Fibroblast of skin of left quadriceps (primary cell): ENCODE measurements at regions not wholly inside any gene's neighbourhood (a gene's known extent, or its start where the extent isn't known, plus 50 kb on each side); places are given as distances from the start of the nearest gene placed in this dataset.

Experiments
- DNase-seq, 2 experiments: peaks; one replicate each; pipeline ENCODE4 v3.0.0-alpha.2; 2013; ENCODE audit warnings: low read depth in 2 of 2

DNA sequence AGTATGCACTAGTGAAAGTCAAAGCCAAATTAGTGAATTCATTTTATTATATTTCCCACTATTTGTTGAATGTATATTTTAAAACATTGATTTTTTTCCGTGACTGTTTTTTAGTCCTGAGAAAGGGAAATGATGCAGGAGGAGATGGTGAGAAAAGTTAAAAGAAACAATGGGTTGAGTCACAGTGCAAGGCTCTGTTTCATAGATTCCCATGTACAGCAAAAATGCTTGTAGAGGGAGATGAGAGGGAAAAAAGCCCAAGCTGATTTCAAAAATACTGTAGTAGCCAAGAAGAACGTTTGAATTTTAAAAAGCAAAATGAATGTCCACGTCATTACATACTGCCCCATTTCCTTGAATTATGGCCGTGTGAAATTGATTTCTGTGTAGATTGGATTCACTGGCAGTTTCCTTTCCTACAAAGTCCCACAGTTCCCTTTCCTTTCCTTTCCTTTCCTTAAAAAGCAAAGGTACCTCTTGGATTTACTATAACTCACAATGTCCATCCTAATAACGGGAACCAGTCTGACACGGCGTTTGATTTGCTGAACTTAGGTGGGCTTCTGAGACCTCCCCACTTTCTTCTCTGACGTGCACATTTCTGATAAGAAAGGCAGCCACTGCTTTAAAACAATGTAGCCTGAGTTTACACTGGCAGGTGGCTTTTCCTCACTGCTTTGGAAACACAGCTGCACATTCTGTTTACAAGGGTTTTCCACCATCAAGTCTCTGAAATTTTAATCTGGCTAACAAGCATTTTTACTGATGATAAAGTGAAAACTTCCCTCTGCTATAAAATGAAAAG, 63.7 kb downstream of the SPCS3 start:
- no peak for DNase-seq

- DNase-seq, result no peak
Measured at GRCh38 chr4:176385601-176386000, 65.8 kb downstream of the SPCS3 start.

DNA sequence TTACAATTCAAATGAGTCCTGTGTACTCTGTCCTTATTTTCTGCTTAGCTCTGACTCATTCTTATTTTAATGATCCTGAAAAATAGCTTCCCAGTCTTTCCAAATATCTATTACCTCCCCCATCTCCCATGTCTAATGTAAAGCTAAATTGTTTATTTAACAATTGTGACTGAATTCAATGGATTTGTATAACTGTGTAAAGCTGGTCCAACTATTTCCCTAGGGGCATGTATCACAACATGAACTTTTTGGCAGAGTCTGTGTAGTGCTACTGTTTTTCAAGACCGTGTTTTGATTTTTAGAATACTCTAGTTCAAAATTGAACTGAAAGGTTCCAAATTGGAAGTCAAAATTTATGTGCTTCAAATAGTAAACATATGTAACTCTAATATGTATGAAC, 67.8 kb downstream of the SPCS3 start:
- DNase-seq, result peak; percentile 52 to 55

DNA sequence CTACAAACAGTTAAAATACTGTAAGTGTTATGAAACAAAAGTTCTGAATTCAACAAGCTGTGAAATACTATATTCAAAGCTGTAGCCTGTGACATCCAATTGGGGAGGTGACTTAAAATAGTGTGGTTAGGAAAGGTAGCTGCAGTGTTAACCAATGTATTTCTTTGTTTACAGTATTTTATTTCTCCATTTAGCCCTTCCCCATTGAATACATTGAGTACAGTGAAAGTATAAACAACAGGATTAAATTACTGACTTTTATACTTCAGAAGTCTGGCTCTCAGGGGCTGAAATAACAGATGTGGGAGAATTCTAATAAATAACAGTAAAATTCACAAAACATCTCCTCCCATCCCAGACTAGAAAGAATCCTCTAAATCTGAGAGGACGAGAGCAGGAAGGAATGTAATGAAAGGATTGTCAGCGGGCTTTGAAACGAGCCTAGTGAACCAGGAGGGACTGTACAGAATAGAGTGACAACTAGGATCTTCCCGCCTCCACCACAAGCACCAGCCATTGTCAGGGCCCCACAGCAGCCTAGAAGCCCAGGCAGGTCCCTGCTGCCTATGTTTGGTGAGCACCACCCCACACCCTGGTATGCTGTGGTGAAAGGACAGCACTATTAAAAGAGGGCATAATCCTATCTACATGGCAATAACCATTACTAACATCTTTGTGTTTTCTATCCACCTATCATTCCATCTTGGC, 73.7 kb downstream of the SPCS3 start:
- DNase-seq, result no peak

DNA sequence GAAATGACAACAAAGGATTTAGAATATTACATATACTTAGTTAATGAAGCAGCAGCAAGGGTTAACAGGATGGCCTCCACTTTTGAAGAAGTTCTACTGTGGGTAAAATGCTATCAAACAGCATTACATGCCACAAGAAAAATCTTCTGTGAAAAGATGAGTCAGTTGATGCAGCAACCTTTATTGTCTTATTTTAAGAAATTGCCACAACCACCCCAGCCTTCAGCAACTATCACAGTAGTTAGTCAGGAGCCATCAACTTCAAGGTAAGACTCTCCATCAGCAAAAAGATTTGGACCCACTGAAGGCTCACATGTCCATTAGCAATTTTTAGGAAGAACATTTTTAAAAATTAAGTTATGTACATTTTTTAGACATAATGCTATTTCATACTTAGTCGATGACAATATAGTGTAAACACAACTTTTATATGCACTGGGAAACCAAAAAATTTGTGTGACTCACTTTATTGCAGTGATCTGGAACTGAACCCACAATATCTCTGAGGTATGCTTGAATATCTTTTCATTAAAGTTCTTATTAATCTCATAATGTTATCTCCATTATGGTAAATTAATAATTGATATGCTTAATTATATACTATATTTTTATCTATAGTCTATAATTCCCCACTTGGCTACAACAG, 81.2 kb downstream of the SPCS3 start:
- peak; percentile 66 to 67 for DNase-seq

DNA sequence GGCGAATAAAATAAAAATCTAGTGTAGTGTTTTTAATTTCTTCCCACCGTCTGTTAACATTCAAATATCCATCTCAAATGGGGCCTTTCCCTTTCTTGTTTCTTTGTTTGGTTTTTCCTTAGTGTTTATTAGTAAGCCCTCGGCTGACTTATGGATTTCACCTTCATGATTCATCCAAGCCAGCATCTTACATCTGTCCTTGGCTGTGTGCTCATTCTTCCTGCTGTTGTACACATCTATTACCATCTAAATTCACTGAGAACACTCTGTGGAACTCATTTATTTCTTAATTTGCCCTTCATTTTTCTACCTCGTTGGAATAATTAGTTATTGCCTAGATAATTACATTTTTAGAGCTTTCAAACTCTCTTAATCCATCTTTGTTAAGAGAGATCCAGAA, 84.9 kb downstream of the SPCS3 start:
- no peak for DNase-seq

GRCh38 chr4:176406297-176406696, 86.5 kb downstream of the SPCS3 start:
- no peak for DNase-seq

DNA sequence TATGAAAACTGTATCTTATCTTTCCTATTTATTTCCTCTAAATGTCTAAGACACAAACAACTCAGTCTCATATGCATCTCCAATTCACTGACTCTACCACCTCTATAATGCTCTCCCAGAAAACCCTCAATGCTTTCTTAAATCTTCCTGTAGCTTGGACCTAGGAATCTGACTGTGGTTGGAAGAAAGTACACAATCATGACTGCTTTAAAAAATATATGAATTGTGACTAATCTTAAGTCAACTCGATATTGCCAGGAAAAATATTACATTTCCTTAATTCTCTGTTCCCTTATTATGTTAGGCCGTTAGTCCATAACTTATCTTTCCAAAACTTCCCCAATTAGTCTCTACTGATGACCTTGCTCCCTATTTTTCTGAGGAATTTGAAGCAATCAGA, 87.0 kb downstream of the SPCS3 start:
- no peak for DNase-seq

DNA sequence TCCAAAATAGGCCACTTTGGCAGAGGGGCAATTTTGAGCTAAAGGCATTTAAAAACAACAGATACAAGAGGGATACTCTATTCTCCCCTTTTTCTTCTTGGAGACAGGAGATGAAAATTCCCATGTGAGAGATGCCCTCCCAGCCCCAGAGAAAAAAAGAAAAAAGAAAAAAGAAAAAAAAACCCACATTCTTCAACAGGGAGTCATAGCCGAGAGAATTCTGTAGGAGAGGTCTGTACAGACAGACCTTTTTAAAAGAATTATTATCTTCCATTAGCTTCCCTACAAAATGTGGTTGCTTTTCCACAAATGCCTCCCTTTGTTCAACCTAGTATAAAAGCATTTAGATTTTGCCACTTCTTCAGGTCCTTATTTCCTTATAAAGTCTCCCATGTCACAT, 89.9 kb downstream of the SPCS3 start:
- no peak for DNase-seq

GRCh38 chr4:176413171-176413570, 93.4 kb downstream of the SPCS3 start:
- DNase-seq, result no peak

DNA sequence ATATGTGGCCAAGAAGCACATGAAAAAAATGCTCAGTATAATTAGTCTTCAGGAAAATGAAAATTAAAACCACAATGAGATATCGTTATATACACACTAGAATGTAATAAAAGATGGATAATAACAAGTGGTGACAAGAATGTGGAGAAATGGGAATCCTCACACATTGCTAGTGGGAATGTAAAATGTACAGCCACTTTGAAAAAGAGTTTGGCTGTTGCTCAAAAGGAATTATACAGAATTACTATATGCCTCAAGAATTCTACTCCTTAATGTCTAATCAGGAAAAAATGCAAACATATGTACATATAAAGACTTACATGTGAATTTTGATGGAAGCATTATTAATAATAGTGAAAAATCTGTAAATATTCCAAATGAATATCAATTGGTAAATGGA, 102.2 kb downstream of the SPCS3 start:
- DNase-seq, result peak; percentile 81 to 82

DNA sequence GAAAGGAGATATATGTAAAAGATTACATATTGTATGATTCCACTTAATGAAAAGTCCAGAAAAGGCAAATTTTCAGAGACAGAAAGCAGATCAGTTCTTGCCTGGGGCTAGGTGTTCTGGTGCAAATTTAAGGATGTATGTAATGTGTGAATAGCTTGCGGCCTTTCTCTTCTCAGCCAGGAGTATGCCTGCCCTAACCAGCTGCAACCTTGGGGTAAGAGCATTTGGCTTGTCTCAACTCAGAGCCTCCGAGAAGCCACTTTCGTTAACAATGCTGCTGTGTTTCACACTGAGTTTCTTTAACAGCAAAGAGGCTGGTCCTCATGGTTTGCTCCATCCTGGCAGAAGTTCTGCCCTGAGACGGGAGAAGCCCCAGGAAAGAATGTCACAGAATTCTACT, 102.7 kb downstream of the SPCS3 start:
- DNase-seq, result no peak

GRCh38 chr4:176425035-176425434, 105.3 kb downstream of the SPCS3 start:
- peak in 1 of 2 experiments; percentile 49 for DNase-seq

DNA sequence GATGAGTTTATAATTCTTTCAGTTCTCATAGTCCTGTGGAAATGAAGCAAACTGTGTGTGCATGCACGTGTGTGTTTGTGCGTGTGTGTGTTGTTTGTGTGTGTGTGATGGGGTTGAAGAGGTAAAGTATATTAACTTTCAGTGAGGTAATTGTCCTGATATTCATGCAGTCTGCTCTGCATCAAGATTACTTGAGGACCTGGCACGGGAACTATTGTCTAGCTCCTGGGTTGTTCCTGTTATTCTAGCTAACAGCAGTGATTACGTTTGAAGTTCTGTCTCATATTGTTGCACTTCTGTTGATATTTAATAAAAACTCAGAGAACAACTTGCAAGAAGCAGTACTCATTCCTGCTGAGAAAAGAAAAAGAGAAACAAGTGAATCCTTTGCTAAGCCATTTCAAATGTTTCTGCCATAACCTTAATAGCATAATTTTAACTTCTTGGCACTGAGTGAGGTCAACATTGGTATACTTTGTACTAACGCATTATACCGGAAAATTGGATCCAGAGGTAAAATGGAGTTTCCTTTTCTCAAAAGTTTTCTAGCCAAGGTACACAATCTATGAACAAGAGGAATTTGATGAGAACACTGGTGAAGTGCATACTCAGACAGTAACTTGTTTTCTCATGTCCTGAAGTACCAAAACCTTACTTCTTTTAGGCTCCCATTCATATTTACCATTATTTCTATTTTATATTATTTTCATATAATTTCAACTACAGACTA, 113.2 kb downstream of the SPCS3 start:
- DNase-seq, result no peak

GRCh38 chr4:176433983-176434382, 114.2 kb downstream of the SPCS3 start:
- peak in 1 of 2 experiments; percentile 17 for DNase-seq

DNA sequence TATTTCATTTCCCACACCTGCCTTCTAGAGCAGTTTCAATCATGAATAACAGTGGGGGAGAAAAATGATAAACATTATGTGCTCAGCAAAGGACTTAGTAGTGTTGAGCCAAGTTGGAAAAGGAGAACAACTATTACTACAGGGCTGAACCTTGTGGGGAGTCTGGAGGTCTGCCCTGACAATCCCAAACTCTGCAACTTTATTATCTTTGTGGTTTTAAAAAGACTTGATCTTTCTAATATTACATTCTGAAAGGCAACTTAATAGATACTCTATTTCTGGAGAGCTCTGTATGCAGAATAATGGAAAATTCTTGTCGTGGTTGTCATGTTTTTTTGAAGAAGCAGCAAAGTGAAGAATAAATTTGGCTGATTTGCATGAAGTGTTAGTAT, 116.1 kb downstream of the SPCS3 start:
- DNase-seq, result peak; percentile 56 to 63

DNA sequence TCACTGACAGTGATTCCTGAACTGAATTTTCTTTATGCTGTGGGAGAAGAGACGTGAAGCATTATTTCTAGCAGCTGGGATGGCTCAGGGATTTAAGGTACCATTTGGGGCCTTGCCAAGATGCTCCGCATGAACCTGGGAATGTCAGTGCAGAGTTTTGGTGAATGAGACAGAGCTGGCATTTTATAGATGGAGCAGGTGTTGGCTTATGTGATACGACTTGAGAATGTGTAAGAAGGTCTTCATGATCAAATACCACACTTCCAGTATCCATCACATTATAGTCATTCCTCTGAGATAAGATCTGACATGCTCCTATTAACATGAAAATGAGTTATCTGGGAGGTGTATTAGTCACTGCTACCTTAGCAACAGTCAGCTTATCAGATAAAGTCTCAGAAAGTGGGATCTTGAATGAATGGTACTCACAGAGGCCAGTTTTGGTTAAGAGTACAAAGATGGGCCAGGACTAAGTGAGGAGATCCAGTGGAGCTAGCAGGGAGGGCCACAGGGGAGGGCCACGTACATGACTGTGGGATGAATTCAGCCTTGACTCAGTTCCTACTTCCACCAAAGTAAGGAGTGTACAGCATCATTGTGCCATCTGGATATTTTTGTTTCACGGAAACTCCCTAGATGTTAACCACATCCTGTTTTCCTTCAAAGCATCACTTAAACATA, 116.7 kb downstream of the SPCS3 start:
- DNase-seq, result peak; percentile 38 to 45

DNA sequence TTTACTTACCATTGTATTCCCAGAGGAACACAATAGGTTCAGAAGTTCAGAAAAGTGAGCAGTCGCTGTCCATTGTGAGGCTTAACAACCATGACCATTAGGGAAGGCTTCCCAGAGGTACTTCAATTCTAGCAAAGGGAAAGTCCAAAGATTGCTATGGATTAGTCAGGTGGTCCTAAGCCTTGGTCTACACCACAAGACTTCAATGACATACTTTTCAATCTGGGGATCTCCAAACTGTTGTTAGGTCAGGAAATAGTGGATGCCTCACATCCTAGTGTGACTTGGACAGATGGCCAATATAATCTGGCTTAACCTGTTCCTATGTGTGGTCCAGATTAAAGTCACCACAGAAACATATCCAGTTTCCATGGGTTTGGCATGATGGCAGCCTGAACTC, 118.0 kb downstream of the SPCS3 start:
- DNase-seq, result no peak

DNA sequence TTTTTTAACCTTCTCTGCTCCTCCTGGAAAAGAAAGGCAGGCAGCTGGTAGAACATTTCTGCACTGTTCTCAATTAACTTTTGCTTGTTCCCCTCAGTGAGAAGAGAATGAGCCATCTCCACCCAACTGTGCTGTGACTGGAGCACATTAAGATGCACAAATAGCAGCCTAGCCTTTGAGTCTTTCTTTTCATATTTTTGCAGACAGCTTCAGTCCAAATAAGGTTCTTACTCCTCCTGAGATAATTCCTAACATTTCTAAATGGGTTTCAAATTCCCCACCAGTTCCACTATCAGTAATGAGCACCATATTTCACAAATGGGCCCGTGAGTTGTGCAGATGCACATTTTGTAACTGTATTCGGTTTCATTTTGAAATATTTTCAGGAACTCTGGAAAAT, 118.6 kb downstream of the SPCS3 start:
- DNase-seq, result peak; percentile 71

- no peak for DNase-seq
Measured at GRCh38 chr4:176439611-176440010, 119.8 kb downstream of the SPCS3 start.

DNA sequence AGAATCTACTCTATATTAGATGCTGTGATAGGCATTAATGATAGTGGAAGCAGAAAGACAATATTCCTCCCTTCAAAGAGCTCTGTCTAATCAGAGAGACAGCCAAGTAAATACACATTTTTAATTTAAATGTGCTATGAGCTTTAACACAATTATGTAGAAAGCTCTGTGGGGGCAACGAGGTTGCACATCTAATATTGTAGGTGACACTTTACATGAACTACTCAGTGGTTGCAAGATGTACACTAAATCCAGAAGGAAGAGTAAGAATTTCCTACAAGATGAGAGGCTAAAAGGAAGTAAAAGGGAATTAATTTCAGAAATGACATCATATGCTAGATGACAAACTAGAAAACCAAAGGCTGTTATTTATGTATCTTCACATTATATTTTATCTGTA, 120.9 kb downstream of the SPCS3 start:
- DNase-seq, result no peak

DNA sequence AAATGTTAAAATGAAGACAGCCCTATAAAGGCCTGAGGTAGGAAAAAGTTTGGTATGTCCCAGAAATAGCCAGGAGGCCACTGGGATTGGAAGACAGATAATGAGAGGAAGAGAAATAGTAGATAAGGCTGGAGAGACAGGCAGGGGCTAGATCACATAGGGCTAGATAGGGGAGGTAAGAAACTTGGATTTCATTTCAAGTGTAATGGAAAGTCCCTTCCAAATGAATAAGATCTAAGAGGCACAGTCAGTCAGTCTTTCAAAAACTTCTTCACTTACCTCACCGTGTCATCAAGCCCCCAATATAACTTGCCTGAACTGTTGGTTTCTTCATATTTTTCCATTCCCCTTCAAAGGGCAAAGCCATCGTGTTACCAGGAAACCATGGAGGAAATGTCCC, 121.8 kb downstream of the SPCS3 start:
- no peak for DNase-seq
